Brain microvascular endothelial cell (primary cell): ENCODE measurements at regions not wholly inside any gene's neighbourhood (a gene's known extent, or its start where the extent isn't known, plus 50 kb on each side); places are given as distances from the start of the nearest gene placed in this dataset.

Experiments
- DNase-seq: peaks from one replicate; pipeline ENCODE4 v3.0.0-alpha.2; 2020
- H3K27ac ChIP-seq: fragments of 250-450 bp; sonication (Bioruptor Pico); 2 replicates; pipeline ENCODE4 v1.5.1; 2020; ENCODE audit warnings: mild to moderate bottlenecking, moderate library complexity
- H3K27me3 ChIP-seq: fragments of 250-450 bp; sonication (Bioruptor Pico); replicated peaks from 2 replicates; pipeline ENCODE4 v1.5.1; 2020; ENCODE audit warnings: mild to moderate bottlenecking
- H3K36me3 ChIP-seq: fragments of 250-450 bp; sonication (Bioruptor Pico); replicated peaks from 2 replicates; pipeline ENCODE4 v1.5.1; 2020; ENCODE audit warnings: mild to moderate bottlenecking
- H3K4me3 ChIP-seq: 2 replicates; pipeline ENCODE4 v1.5.1; 2011; ENCODE audit warnings: low read depth, mild to moderate bottlenecking, control low read depth, low read length, moderate library complexity
- in situ Hi-C: cut with HindIII; loops from 2 replicates; pipeline ENCODE4 v1.10.0; 2017; ENCODE audit warnings: low sequenced_read_pairs, low pct_ligation_motif_present
- TF ChIP-seq, protein P1 (sequence below): IDR thresholded peaks from 2 replicates; pipeline ENCODE4 v1.5.1; 2011; ENCODE audit warnings: low read depth, mild to moderate bottlenecking, moderate library complexity, low read length, control low read depth, inconsistent platforms; ENCODE audit errors: missing control alignments

DNA sequence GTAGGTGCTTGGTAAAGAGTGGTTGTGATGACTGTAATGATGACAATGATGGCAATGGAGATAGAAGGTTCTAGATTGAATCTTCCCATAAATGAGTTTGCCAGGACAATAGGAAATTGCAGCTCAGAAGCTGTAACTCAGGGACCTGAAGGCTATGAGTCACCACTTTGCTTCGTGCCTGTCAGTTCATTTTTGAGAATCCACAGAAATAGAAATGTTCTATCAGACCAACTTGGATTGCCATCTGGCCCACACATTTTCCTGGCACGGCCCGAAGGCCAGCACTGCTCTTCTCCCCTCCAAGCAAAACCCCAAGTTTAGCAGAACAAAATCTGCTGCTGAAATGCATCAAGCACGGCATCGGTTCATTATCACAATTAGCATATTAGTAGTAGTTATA, 1127.0 kb downstream of the BCL11B start:
- no peaks in the 10 kb centered on the region for H3K36me3 ChIP-seq
- H3K27ac ChIP-seq: no peak overlapping the region
- no peak overlapping the region for H3K4me3 ChIP-seq
- in situ Hi-C loops: no loop called here
- TF ChIP-seq, protein P1, sequence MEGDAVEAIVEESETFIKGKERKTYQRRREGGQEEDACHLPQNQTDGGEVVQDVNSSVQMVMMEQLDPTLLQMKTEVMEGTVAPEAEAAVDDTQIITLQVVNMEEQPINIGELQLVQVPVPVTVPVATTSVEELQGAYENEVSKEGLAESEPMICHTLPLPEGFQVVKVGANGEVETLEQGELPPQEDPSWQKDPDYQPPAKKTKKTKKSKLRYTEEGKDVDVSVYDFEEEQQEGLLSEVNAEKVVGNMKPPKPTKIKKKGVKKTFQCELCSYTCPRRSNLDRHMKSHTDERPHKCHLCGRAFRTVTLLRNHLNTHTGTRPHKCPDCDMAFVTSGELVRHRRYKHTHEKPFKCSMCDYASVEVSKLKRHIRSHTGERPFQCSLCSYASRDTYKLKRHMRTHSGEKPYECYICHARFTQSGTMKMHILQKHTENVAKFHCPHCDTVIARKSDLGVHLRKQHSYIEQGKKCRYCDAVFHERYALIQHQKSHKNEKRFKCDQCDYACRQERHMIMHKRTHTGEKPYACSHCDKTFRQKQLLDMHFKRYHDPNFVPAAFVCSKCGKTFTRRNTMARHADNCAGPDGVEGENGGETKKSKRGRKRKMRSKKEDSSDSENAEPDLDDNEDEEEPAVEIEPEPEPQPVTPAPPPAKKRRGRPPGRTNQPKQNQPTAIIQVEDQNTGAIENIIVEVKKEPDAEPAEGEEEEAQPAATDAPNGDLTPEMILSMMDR: no peak
- DNase-seq: peak; percentile 7
- no peaks in the 10 kb centered on the region for H3K27me3 ChIP-seq

DNA sequence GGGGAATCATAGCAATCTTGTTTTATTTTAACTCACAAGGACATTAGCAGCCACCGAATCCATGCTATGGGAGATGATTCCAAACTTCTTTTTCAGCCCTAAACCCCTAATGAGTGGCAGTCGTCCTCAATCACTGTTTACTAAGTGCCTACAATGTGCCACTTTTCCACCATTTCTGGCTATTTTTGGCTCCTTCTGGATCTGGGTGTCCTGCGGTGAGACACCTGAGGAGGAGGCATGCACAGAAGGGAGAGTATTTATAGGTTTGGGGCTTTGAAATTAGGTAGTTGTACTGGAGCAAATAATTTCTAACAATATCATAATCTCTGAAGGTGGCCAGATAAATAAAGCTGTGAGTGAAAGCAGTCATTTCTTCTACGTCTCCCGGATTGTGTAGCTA, 1125.6 kb downstream of the BCL11B start:
- in situ Hi-C loops: no loop called here

DNA sequence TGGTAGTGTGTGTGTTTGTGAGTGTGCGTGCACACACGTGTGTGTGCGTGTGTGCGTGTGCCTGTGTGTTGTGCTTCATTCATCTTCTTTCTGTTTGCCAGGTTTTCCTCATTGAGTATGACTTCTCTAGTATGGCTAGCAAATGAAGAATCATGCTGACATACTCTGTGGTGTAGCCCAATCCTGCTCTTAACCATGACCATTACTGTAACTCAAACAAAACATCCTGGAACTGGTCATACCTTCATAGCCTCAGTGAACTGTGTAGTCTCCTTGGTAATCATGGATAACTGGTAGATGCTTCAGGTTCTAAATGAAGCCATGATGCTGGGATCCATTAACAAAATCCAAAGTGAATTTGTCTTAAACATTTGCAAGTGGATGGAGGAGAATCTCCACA, 1117.7 kb downstream of the BCL11B start:
- no peaks in the 10 kb centered on the region for H3K36me3 ChIP-seq
- in situ Hi-C loops: no loop called here
- H3K4me3 ChIP-seq: no peak overlapping the region
- H3K27ac ChIP-seq: no peak overlapping the region
- no peaks in the 10 kb centered on the region for H3K27me3 ChIP-seq
- no peak for DNase-seq
- TF ChIP-seq, protein P1: no peak

More for the DNA sequence above, 1125.6 kb downstream of the BCL11B start:
- H3K27me3 ChIP-seq: no peaks in the 10 kb centered on the region
- H3K27ac ChIP-seq: no peak overlapping the region
- no peak overlapping the region for H3K4me3 ChIP-seq
- no peak for DNase-seq
- TF ChIP-seq, protein P1: no peak
- H3K36me3 ChIP-seq: no peaks in the 10 kb centered on the region

DNA sequence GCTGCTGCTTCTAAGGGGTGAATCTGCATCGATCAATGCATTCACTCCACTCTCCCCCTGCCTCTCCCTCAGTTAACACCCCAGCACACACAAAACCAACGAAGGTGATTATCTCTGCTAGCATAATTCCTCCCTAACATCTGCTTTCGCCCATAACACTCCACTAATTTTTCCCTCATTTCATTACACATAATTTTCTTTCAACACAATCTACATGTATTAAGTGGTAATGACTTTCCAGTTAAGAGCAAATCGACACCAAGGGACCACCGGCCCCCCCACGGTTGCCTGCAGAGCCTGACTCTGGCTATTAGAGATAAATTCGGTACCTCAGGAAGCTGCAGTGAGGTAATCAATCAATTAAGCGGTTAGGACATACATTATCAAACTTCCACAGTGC, 1115.6 kb downstream of the BCL11B start:
- in situ Hi-C loops: no loop called here
- Histone ChIP-seq H3K4me3 (no peak overlapping the region), H3K27ac (no peak overlapping the region), H3K27me3 (no peaks in the 10 kb centered on the region), H3K36me3 (no peaks in the 10 kb centered on the region)
- TF ChIP-seq, protein P1: no peak
- no peak for DNase-seq

DNA sequence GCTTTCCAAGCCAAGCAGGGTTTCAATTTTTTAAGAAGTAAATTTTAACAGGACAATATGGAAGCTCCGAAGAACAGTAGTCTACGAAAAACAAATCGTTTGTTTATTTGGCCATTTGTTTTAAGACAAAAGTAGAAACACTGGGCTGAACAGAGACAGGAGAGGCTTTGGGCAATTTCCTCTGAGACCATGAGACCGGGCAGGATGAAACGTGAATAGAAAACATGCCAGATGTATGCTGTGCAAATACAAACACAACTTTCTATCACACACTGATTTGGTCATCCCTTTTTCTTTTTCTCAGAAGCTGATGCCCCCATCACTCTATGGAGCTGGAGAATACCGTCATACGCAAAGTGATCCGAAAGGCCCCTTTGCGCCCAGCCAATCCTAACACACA, 1111.1 kb downstream of the BCL11B start:
- no peak for DNase-seq
- no peaks in the 10 kb centered on the region for H3K27me3 ChIP-seq
- no peak overlapping the region for H3K4me3 ChIP-seq
- TF ChIP-seq, protein P1: no peak
- in situ Hi-C loops: no loop called here
- no peak overlapping the region for H3K27ac ChIP-seq
- no peaks in the 10 kb centered on the region for H3K36me3 ChIP-seq

DNA sequence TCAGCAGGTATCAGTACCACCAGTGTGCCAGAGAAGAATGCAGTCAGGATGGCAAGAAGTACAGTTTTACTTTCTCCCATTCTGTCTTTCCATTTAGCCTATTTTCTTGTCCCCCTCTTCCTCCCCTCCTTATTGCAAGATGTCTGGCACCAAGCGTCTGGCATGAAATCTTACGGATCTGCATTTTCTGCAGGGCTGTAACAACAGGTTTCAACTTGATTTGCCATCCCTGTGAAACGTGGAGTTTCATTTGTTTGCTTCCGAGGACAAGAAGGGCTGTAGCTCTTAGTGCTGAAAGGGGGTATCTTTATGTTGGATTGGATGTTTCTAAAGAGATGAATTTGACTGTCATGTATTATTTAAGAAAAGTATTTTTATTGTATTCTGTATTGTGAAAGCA, 1110.6 kb downstream of the BCL11B start:
- H3K4me3 ChIP-seq: no peak overlapping the region
- DNase-seq: no peak
- in situ Hi-C loops: no loop called here
- TF ChIP-seq, protein P1: no peak
- no peak overlapping the region for H3K27ac ChIP-seq
- H3K36me3 ChIP-seq: no peaks in the 10 kb centered on the region
- H3K27me3 ChIP-seq: no peaks in the 10 kb centered on the region
